OCI-LY3 (cell line): ENCODE measurements at regions not wholly inside any gene's neighbourhood (a gene's known extent, or its start where the extent isn't known, plus 50 kb on each side); places are given as distances from the start of the nearest gene placed in this dataset.

Experiments
- H2AFZ ChIP-seq: fragments of 200-600, 300-600 bp; shearing (Covaris generic); 2 replicates; pipeline ENCODE4 v1.6.0; 2014; ENCODE audit warnings: antibody characterized with exemption, low read depth, low read length
- H3K27ac ChIP-seq: fragments of 200-600, 300-600 bp; sonication (generic); 2 replicates; pipeline ENCODE4 v1.5.1; 2014; ENCODE audit warnings: mild to moderate bottlenecking, low read length, moderate library complexity, mixed read lengths
- H3K27me3 ChIP-seq: fragments of 200-600, 300-600 bp; sonication (generic); 2 replicates; pipeline ENCODE4 v1.6.1; 2014; ENCODE audit warnings: low read depth, low read length, mixed read lengths
- H3K36me3 ChIP-seq: fragments of 200-600, 300-600 bp; sonication (generic); replicated peaks from 2 replicates; pipeline ENCODE3; 2014; ENCODE audit warnings: low read depth, low read length, mixed read lengths
- H3K4me1 ChIP-seq: fragments of 300-600, 200-600 bp; sonication (generic); 2 replicates; pipeline ENCODE4 v1.6.1; 2014; ENCODE audit warnings: low read length, mixed read lengths
- H3K4me2 ChIP-seq: fragments of 200-600, 300-600 bp; sonication (generic); 2 replicates; pipeline ENCODE4 v1.6.1; 2014; ENCODE audit warnings: low read length, mixed read lengths
- H3K4me3 ChIP-seq: fragments of 300-600, 200-600 bp; sonication (generic); 2 replicates; pipeline ENCODE4 v1.5.1; 2014; ENCODE audit warnings: antibody characterized with exemption, mild to moderate bottlenecking, low read length, moderate library complexity
- H3K79me2 ChIP-seq: fragments of 300-600, 200-600 bp; shearing (Covaris generic); 2 replicates; pipeline ENCODE4 v1.6.1; 2014; ENCODE audit warnings: mild to moderate bottlenecking, low read length, mixed read lengths
- H3K9ac ChIP-seq: fragments of 300-600, 200-600 bp; shearing (Covaris generic); 2 replicates; pipeline ENCODE4 v1.6.0; 2014; ENCODE audit warnings: mild to moderate bottlenecking, low read length, moderate library complexity
- H3K9me3 ChIP-seq: fragments of 200-600, 300-600 bp; shearing (Covaris generic); 2 replicates; pipeline ENCODE4 v1.6.1; 2014; ENCODE audit warnings: low read length, mixed read lengths; ENCODE audit not compliant: insufficient read depth
- H4K20me1 ChIP-seq: fragments of 200-600, 300-600 bp; sonication (generic); 2 replicates; pipeline ENCODE4 v1.6.1; 2016; ENCODE audit warnings: low read length, mixed read lengths; ENCODE audit not compliant: insufficient read depth
- CTCF ChIP-seq: fragments of 200-600, 300-600 bp; sonication (generic); IDR thresholded peaks from 2 replicates; pipeline ENCODE4 v1.5.1; 2014; ENCODE audit warnings: antibody characterized with exemption, low read length, low read depth
- EZH2phosphoT487 ChIP-seq: fragments of 200-600 bp; shearing (Covaris generic); IDR thresholded peaks from 2 replicates; pipeline ENCODE4 v1.6.1; 2018; ENCODE audit warnings: antibody characterized with exemption, mixed run types, low read depth

GRCh38 chr6:113381232-113381631, 475.9 kb upstream of the MARCKS start:
- H3K79me2 ChIP-seq, result no peaks in the 10 kb centered on the region
- peaks cover 28% of the 10 kb centered on the region for H3K27me3 ChIP-seq
- H3K4me3 ChIP-seq, result no peak overlapping the region
- H3K9me3 ChIP-seq, result no peaks in the 10 kb centered on the region
- H3K36me3 ChIP-seq, result no peaks in the 10 kb centered on the region
- no peak overlapping the region for H3K9ac ChIP-seq
- H2AFZ ChIP-seq, result no peak overlapping the region
- no peak for TF ChIP-seq EZH2phosphoT487
- TF ChIP-seq CTCF, result no peak
- no peaks in the 10 kb centered on the region for H4K20me1 ChIP-seq
- peaks cover 35% of the 10 kb centered on the region for H3K4me1 ChIP-seq
- H3K4me2 ChIP-seq, result no peak overlapping the region
- H3K27ac ChIP-seq, result no peak overlapping the region

DNA sequence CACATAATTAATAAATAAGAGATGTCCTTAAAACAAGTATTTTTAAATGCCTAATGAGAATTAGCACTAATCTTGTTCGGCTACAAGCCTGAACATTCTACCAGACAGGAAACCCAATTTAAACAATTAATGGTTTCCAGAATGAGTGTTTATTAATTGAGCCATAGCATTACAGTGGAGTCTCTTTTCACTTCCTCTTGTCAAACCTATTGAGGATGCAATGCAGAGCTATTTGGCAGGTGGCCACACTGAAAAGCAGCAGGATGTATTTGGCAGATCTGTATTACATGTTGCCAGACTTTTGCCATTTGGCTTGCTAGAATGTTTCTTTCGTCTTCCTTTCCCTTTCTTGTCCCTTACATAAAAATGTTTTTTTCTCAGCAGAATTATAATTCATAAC, 475.2 kb upstream of the MARCKS start:
- Histone ChIP-seq H3K79me2 (no peaks in the 10 kb centered on the region), H3K27ac (no peak overlapping the region), H3K27me3 (peaks cover 23% of the 10 kb centered on the region), H3K4me1 (peaks cover 31% of the 10 kb centered on the region), H4K20me1 (no peaks in the 10 kb centered on the region), H3K4me3 (no peak overlapping the region), H3K36me3 (no peaks in the 10 kb centered on the region), H3K4me2 (peak overlapping the region; percentile 13; the same call in 1 of the 2 replicates), H2AFZ (no peak overlapping the region), H3K9me3 (no peaks in the 10 kb centered on the region), H3K9ac (no peak overlapping the region)
- TF ChIP-seq CTCF (no peak), EZH2phosphoT487 (no peak)

DNA sequence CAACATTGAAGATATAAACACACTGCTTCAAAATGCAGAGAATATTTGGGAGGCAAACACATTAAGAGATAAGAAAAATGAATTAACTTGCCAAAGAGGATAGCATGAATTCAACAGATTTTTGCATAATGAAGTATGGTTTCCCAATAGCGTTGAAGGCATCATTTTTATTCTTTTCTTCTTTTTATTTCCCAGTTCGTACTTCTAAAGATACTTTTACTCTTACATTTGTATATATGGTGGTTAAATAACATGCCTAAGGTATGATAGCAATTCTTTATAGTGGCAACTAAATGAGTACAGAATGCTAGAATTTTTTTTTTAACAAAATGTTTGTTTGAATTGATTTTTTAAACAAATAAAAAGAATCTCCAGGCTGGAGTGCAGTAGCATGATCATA, 473.4 kb upstream of the MARCKS start:
- no peak overlapping the region for H2AFZ ChIP-seq
- H3K27ac ChIP-seq, result no peak overlapping the region
- no peaks in the 10 kb centered on the region for H3K79me2 ChIP-seq

DNA sequence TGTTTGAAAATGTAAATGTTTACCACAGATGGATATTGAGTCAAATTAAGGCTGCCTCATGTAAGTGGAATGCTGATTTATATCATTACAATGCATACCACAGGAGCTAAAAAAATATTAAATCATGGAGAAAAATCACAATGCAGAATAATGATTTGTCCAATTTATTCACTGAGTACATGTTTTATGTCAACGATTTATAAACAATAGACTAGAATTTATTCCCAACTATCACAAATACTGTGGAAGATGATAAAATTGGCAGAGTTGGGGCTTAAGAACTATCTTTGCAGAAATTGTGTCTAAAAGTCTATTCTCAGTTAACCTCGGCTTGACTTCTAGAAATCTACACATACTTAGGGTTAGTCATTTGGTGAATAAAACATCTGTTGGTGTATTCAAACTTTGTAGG, 472.1 kb upstream of the MARCKS start:
- Histone ChIP-seq H3K27ac (no peak overlapping the region), H3K4me1 (peaks cover 13% of the 10 kb centered on the region), H3K4me3 (no peak overlapping the region), H3K9me3 (no peaks in the 10 kb centered on the region), H4K20me1 (no peaks in the 10 kb centered on the region), H3K9ac (no peak overlapping the region), H3K79me2 (no peaks in the 10 kb centered on the region), H2AFZ (no peak overlapping the region), H3K36me3 (no peaks in the 10 kb centered on the region), H3K27me3 (peaks cover 17% of the 10 kb centered on the region), H3K4me2 (no peak overlapping the region)
- TF ChIP-seq EZH2phosphoT487, result no peak
- TF ChIP-seq CTCF, result no peak

More for the DNA sequence above, 473.4 kb upstream of the MARCKS start:
- Histone ChIP-seq H4K20me1 (no peaks in the 10 kb centered on the region), H3K4me2 (no peak overlapping the region), H3K4me1 (peaks cover 17% of the 10 kb centered on the region), H3K9me3 (no peaks in the 10 kb centered on the region), H3K4me3 (no peak overlapping the region), H3K27me3 (peaks cover 21% of the 10 kb centered on the region), H3K9ac (no peak overlapping the region), H3K36me3 (no peaks in the 10 kb centered on the region)
- no peak for TF ChIP-seq CTCF
- TF ChIP-seq EZH2phosphoT487, result no peak
